ENCODE measurements at regions not wholly inside any gene's neighbourhood (a gene's known extent, or its start where the extent isn't known, plus 50 kb on each side); places are given as distances from the start of the nearest gene placed in this dataset.
"Not testable (repeated sequence)": the region's sequence is repeated elsewhere in the genome, so short reads cannot be mapped to it uniquely, and the experiment has no call there.

DNA sequence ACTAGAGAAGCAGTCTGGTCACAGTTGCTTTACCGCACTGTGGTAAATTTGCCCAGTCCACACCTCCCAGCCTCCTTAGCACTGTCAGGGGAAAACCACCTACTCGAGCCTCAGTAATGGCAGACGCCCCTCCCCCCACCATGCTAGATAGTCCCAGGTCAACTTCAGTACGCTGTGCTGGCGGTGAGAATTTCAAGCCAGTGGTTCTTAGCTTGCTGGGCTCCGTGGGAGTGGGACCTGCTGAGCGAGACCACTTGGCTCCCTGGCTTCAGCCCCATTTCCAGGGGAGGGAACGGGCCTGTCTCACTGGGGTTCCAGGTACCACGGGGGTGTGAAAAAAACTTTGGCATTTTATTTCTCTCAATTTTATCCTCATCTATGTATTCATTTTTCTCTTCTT, 194.8 kb downstream of the TNFSF18 start:
- TF ChIP-seq FOXP1 (CRISPR knock-in tag; IDR thresholded peaks at IDR 0.05; ENCODE audit: borderline replicate concordance); GABPB1 (CRISPR knock-in tag; IDR thresholded peaks at IDR 0.05); TEAD1 (CRISPR knock-in tag; IDR thresholded peaks at IDR 0.05); ZNF138 (CRISPR knock-in tag; conservative IDR thresholded peaks at IDR 0.05); NR2C2 (CRISPR knock-in tag; IDR thresholded peaks at IDR 0.05); SP1 (CRISPR knock-in tag; conservative IDR thresholded peaks at IDR 0.05): not testable (repeated sequence)
- TF ChIP-seq, protein P1, sequence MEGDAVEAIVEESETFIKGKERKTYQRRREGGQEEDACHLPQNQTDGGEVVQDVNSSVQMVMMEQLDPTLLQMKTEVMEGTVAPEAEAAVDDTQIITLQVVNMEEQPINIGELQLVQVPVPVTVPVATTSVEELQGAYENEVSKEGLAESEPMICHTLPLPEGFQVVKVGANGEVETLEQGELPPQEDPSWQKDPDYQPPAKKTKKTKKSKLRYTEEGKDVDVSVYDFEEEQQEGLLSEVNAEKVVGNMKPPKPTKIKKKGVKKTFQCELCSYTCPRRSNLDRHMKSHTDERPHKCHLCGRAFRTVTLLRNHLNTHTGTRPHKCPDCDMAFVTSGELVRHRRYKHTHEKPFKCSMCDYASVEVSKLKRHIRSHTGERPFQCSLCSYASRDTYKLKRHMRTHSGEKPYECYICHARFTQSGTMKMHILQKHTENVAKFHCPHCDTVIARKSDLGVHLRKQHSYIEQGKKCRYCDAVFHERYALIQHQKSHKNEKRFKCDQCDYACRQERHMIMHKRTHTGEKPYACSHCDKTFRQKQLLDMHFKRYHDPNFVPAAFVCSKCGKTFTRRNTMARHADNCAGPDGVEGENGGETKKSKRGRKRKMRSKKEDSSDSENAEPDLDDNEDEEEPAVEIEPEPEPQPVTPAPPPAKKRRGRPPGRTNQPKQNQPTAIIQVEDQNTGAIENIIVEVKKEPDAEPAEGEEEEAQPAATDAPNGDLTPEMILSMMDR (IDR thresholded peaks at IDR 0.05), result not testable (repeated sequence)
- TF ChIP-seq, protein P2, sequence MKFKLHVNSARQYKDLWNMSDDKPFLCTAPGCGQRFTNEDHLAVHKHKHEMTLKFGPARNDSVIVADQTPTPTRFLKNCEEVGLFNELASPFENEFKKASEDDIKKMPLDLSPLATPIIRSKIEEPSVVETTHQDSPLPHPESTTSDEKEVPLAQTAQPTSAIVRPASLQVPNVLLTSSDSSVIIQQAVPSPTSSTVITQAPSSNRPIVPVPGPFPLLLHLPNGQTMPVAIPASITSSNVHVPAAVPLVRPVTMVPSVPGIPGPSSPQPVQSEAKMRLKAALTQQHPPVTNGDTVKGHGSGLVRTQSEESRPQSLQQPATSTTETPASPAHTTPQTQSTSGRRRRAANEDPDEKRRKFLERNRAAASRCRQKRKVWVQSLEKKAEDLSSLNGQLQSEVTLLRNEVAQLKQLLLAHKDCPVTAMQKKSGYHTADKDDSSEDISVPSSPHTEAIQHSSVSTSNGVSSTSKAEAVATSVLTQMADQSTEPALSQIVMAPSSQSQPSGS (CRISPR knock-in tag; IDR thresholded peaks at IDR 0.05; ENCODE audit: borderline replicate concordance, low read depth), result not testable (repeated sequence)
- TF ChIP-seq, protein P3, sequence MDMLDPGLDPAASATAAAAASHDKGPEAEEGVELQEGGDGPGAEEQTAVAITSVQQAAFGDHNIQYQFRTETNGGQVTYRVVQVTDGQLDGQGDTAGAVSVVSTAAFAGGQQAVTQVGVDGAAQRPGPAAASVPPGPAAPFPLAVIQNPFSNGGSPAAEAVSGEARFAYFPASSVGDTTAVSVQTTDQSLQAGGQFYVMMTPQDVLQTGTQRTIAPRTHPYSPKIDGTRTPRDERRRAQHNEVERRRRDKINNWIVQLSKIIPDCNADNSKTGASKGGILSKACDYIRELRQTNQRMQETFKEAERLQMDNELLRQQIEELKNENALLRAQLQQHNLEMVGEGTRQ (CRISPR knock-in tag; IDR thresholded peaks at IDR 0.05), result not testable (repeated sequence)
